ENCODE measurements at regions not wholly inside any gene's neighbourhood (a gene's known extent, or its start where the extent isn't known, plus 50 kb on each side); places are given as distances from the start of the nearest gene placed in this dataset.

DNA sequence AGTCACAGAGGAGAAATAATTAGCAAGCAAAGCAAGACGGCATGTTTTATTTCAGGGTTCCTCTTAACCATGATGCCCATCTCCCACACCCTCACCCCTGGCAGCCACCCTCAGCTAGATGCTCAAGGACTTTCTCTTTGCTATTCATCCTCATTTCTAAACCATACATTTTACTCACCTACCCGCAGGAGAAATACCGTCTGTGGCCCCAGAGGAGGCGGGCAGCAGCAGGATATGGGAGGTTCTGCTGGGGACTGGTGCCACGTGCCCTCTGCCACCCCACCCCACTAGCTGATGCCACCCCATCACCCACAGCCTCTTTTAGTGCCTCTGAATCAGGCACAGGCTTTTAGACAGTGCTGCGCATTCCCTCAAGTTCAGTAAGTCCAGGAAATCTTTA, 168.7 kb upstream of the ITGB1 start:
- Mint-ChIP-seq H3K9me3 (no peaks in the 10 kb centered on the region), H3K4me1 (peaks cover 28 to 36% (median 33%) of the 10 kb centered on the region in 3 donors), H3K4me3 (peak overlapping the region in 3 of 4 donors; percentile 21 to 83 (median 67)), H3K36me3 (peaks cover 3% of the 10 kb centered on the region), H3K27me3 (no peaks in the 10 kb centered on the region), H3K27ac (peak overlapping the region; percentile 64 to 94 (median 82))

DNA sequence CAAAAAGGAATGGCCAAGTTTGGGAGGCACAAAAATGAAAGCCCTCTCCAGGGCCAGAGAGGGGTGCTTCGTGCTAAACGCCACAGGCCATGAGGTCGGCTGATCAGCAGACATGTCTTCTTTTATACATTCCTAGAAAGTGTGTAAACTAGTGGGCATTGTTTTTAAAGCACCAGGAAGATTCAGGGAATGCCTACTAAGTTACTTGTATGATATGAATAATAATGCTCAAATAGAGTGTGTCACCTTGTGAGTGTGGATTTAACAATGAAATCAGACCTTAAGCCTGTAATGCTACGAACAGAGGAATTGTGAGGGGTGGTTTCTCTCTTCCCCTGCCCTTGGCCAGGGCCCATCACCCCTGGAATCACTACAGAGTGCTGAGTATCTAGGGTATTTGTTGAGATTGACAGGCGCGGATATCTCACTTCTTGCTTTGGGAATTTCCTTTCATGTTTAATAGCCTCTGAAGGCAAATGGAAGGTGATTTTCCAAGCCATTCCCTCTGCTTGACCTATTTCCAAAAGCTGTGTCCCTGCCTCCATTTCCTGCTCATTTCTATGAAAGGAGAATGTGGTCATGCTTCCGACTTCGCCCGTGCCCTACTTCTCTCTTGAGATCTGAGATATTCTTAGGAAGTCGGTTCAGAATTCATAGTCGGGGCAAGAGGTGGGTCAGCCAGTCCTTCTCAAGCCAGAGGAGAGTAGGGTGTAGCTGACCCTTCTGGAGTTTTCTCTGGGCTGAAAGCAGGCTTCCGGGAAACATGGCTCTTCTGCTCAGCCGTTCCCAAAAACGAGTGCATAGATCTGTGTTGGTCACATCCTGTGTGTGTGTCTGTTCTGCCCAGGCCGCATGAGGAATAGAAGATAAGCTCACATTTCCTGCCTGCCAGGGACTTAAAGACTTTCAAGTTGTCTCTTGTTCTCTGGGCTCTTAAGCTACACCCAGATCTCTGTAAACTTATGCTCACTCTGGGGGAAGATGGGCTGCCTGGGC, 167.8 kb upstream of the ITGB1 start:
- H3K27ac Mint-ChIP-seq: peak overlapping the region; percentile 60 to 82 (median 64)
- H3K9me3 Mint-ChIP-seq: no peaks in the 10 kb centered on the region
- peak overlapping the region in 2 of 4 donors; percentile 77 to 83 for H3K4me3 Mint-ChIP-seq
- H3K27me3 Mint-ChIP-seq: no peaks in the 10 kb centered on the region
- peaks cover 3% of the 10 kb centered on the region for H3K36me3 Mint-ChIP-seq
- H3K4me1 Mint-ChIP-seq: peaks cover 31 to 39% (median 38%) of the 10 kb centered on the region in 3 donors

DNA sequence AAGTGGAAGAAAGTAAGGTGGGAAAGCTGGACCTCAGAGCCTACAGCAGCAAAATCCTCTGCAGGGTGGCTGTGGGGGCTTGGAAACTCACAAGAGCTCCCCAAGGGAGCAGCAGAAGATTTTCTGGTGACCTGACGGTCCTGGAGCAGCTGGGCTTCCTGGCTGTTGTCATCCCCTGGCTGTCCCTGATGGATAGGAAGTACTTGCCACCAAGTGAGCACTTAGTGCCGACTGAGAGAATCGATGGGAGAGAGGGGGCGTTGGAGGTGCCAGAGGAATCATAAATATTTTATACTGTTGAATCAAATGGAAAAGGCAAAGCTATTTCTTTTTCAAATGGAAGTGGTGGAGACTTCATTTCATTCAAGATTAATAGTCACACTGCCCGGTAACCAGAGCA, 167.1 kb upstream of the ITGB1 start:
- Mint-ChIP-seq H3K27me3 (no peaks in the 10 kb centered on the region), H3K4me1 (peaks cover 32 to 45% (median 43%) of the 10 kb centered on the region in 3 donors), H3K36me3 (peaks cover 3% of the 10 kb centered on the region), H3K27ac (peak overlapping the region in 1 of 3 donors; percentile 59), H3K9me3 (peaks cover 0 to 2% (median 0%) of the 10 kb centered on the region in 3 donors), H3K4me3 (peak overlapping the region in 1 of 4 donors; percentile 77)

DNA sequence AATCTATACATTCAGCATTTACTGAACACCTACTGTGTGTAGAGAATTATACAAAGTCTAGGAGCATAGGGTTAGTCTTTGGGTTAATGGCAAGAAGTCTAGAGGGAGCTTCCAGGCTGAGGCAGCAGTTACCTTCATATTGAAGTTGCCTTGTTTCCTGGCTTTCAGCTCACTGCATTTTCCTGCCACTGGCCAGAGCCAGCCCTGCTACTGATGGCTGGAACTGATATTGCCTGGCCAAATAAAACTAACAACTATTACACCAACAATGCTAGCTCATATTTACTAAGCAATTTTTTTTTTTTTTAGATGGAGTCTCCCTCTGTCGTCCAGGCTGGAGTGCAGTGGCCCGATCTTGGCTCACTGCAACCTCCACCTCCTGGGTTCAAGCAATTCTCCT, 165.7 kb upstream of the ITGB1 start:
- Mint-ChIP-seq H3K27ac (peak overlapping the region in 1 of 3 donors; percentile 2), H3K9me3 (peaks cover 0 to 3% (median 0%) of the 10 kb centered on the region in 3 donors), H3K27me3 (no peaks in the 10 kb centered on the region), H3K36me3 (peaks cover 1% of the 10 kb centered on the region), H3K4me3 (no peak overlapping the region), H3K4me1 (peaks cover 39 to 51% (median 48%) of the 10 kb centered on the region in 3 donors)

DNA sequence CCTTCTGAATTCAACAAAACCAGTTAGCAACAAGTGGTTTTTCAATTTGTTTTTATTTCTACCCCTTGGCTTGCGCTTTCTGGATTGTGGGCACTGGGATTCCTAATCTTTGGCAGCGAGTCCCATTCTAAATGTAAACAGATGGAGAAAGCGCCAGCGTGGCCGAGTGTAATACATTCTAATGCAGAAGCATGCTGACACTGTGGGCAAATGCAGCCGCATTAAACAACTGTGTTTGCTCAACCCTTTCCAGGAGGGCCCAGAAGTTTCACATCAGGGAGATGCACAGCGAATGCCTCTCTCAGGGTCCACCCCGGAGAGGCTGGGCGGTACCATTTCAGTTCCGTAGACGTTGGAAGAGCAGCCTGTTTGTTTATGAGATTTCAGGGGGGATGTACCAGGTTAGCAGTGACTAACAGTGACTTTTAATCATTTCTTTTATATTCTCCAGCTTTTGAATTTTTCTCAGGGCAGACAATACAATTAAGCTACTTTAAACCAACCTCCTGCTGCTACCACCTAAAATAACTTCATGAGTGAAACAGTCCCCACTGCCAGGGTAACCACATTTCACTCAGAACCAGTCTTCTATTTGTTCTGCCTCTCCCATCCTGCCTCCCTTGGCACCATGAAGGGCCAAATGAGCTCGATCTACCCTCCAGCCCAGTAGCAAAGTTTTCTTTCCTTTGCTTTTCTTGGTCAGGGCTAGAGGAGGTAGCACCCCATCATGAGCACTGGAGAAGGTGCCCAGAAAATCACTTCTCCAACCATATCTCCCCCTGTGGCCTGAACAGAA, 164.2 kb upstream of the ITGB1 start:
- Mint-ChIP-seq H3K4me1 (peaks cover 48 to 61% (median 60%) of the 10 kb centered on the region in 3 donors), H3K4me3 (peak overlapping the region in 1 of 4 donors; percentile 15), H3K27ac (peak overlapping the region in 2 of 3 donors; percentile 43 to 72), H3K9me3 (peaks cover 0 to 3% (median 0%) of the 10 kb centered on the region in 3 donors), H3K27me3 (no peaks in the 10 kb centered on the region), H3K36me3 (peaks cover 1% of the 10 kb centered on the region)

DNA sequence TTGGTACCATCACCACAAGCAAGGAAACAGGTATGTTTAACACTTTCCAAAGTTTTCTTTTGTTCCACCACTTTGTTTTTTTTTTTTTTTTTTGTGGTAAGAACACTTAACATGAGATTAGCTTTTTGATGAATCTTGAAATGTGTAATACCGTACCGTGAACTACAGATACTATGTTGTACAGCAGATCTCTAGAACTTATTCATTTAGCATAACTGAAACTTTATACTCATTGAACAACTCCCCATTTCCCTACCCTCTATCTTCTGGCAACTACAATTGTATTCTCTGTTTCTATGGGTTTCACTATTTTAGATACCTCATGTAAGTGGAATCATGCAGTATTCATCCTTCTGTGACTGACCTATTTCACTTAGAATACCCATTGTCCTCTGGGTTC, 162.7 kb upstream of the ITGB1 start:
- Mint-ChIP-seq H3K4me1 (peaks cover 43 to 63% (median 62%) of the 10 kb centered on the region in 3 donors), H3K4me3 (peak overlapping the region in 1 of 4 donors; percentile 34), H3K9me3 (peaks cover 0 to 3% (median 0%) of the 10 kb centered on the region in 3 donors), H3K27me3 (no peaks in the 10 kb centered on the region), H3K36me3 (peaks cover 1% of the 10 kb centered on the region), H3K27ac (no peak overlapping the region)

DNA sequence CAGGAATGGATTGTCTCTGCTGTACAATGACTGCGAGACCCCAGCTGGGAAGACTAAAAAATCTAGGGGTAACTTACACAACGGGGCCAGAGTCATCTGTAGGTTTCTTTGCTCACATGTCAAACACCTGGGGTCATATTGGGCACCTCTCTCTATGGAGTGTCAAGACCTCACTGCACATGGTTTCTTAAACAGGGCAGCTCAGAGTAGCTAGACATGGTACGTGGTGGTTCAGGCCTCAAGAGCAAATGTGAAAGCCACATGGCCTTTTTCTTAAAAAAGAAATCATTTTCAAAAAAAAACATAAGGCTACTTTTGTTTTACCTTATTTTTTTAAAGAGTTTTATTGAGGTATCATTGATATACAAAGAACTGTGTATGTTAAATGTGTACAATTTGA, 162.2 kb upstream of the ITGB1 start:
- Mint-ChIP-seq H3K4me1 (peaks cover 42 to 63% (median 62%) of the 10 kb centered on the region in 3 donors), H3K27me3 (no peaks in the 10 kb centered on the region)

DNA sequence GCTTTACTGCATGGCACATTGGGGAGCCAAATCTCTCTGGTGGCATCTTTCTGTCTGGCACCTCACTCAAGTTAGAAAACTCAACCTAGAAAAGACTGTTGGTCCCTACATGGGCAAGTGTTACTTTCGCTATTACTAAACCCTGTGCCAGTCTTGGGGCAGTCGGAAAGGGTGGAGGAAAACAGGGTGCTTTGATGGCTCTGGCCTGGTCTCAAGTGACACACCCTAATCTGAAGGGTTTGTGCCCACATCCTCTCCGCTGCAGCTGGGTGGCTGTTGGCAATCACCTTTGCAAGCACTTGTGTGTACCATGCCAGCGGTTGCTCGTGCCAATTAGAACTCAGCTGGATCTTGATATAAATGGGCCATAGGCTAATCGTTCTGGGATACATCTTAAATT, 159.8 kb upstream of the ITGB1 start:
- Mint-ChIP-seq H3K4me3 (peak overlapping the region; percentile 34 to 65 (median 50)), H3K27ac (peak overlapping the region; percentile 84 to 92 (median 90)), H3K4me1 (peaks cover 52 to 82% (median 76%) of the 10 kb centered on the region in 3 donors), H3K9me3 (peaks cover 0 to 3% (median 0%) of the 10 kb centered on the region in 3 donors), H3K27me3 (no peaks in the 10 kb centered on the region), H3K36me3 (no peaks in the 10 kb centered on the region)

More for the DNA sequence above, 162.2 kb upstream of the ITGB1 start:
- Mint-ChIP-seq H3K36me3 (peaks cover 1% of the 10 kb centered on the region), H3K9me3 (peaks cover 0 to 3% (median 0%) of the 10 kb centered on the region in 3 donors), H3K4me3 (no peak overlapping the region), H3K27ac (peak overlapping the region in 2 of 3 donors; percentile 1 to 79)

DNA sequence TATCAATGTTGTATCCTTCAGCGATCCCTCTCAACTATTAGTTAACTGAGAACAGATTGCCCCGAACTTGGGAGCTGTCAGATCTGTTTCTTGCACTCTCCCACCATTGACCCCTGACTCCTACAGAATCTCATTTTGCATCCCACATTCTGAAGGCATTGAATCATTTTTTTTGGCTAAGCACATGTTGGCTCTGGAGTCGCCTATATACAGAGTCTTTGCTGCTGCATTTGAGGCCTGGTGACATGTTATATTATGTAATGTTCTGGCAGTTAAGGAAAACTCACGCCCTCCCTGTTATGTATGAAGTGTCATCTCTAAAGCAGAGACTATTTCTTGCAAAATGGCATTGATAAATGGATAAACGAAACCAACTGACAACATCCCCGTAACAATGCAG, 159.2 kb upstream of the ITGB1 start:
- Mint-ChIP-seq H3K4me1 (peaks cover 46 to 80% (median 72%) of the 10 kb centered on the region in 3 donors), H3K27ac (peak overlapping the region; percentile 84 to 92 (median 90)), H3K9me3 (peaks cover 0 to 3% (median 0%) of the 10 kb centered on the region in 3 donors), H3K36me3 (no peaks in the 10 kb centered on the region), H3K27me3 (no peaks in the 10 kb centered on the region), H3K4me3 (peak overlapping the region in 2 of 4 donors; percentile 38 to 61)

DNA sequence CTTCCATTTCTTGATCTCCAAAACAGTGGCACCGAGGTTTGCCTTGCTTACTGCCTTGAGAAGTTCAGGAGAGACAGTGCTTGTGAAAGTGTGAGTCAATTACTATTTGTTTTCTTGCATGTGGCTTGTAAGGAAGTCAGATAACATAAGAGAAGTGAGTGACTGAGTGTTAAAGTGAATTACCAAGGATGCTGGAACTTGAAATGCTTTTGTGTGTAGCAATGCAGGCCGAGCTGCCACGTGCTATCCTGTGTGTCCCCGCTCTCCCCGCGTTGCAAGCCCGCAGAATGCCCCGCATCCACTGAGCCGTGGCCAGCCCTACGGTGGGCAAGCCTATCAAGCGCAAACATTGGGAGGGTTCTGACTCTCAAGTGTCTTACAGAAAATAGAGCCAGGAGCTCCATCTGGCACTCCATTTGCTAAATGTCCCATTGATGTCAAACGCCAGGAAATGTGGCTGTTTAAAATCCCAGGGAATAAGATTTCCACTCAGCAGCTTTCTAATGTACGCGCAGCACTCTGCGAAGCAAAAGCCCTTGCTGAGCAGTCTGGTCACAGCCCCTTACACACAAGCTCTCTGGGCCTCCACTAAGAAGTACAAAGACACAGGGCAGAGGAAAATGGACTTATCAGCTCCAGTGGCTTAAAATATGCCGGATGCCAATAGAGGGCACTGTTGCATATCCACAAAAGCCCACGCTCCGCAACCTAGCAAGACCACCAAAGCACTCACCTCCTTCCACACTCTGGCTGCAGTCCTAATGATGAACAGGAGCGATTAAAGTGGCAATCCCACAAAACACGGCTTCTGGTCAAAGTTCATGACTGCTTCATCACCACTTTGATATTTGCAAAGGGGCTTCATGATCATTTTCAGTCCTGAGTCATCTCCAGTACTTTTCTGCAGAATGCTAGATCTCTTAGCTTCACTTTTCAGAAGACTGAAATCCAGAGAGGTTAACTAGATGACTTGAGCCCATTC, 158.0 kb upstream of the ITGB1 start:
- H3K4me3 Mint-ChIP-seq: peak overlapping the region in 3 of 4 donors; percentile 25 to 75 (median 41)
- peaks cover 0 to 3% (median 0%) of the 10 kb centered on the region in 3 donors for H3K9me3 Mint-ChIP-seq
- H3K27ac Mint-ChIP-seq: peak overlapping the region; percentile 84 to 92 (median 90)
- H3K36me3 Mint-ChIP-seq: no peaks in the 10 kb centered on the region
- peaks cover 50 to 81% (median 79%) of the 10 kb centered on the region in 3 donors for H3K4me1 Mint-ChIP-seq
- no peaks in the 10 kb centered on the region for H3K27me3 Mint-ChIP-seq

DNA sequence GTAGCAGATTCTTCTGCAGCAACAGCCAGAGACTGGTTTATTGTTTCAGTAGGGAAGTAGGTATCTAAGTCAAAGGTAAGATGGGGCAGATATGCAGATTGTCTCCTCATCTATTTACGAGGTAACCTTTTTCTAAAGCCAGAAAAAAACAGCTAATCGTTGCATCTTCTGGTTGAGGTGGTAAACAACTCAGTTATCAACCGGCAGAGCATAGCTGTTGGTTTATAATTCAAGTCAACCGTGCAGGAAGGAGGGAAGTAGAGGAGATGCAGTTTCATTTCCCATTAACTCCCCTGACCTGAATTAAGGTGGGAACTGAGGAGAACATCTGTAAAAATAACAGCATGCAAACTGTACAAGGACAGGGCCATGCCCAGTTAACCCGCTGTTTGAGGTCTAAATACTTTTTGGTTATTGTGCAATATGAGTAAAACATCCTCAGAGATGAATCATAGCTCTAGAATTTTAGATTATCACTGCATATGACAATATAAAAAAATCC, 156.5 kb upstream of the ITGB1 start:
- peaks cover 2% of the 10 kb centered on the region for H3K27me3 Mint-ChIP-seq
- no peaks in the 10 kb centered on the region for H3K36me3 Mint-ChIP-seq
- peak overlapping the region; percentile 90 to 97 (median 94) for H3K27ac Mint-ChIP-seq
- peaks cover 55 to 81% (median 78%) of the 10 kb centered on the region in 3 donors for H3K4me1 Mint-ChIP-seq
- H3K9me3 Mint-ChIP-seq: no peaks in the 10 kb centered on the region
- peak overlapping the region in 3 of 4 donors; percentile 73 to 84 (median 77) for H3K4me3 Mint-ChIP-seq

DNA sequence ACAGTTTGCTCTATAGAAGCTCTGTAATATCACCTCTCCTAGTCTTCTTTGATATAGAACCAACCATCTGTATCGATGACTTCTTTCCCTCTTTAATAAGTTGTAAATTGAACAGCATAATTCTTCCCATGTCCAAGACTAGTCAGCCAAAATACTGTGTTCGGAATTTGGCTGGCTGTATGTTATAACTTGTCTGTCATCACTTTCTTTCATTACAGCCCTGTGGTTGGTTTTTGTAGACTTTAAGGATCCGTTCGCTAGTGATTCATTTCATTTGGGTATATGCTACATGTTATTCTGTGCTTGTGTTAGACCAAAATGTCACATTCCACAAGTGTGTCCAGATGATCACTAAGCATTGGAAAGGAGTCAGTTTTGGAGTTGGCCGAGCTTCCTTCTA, 155.4 kb upstream of the ITGB1 start:
- H3K27me3 Mint-ChIP-seq: peaks cover 2% of the 10 kb centered on the region
- peak overlapping the region in 3 of 4 donors; percentile 14 to 73 (median 29) for H3K4me3 Mint-ChIP-seq
- H3K36me3 Mint-ChIP-seq: no peaks in the 10 kb centered on the region
- peaks cover 64 to 81% (median 79%) of the 10 kb centered on the region in 3 donors for H3K4me1 Mint-ChIP-seq
- H3K9me3 Mint-ChIP-seq: no peaks in the 10 kb centered on the region
- H3K27ac Mint-ChIP-seq: peak overlapping the region; percentile 90 to 97 (median 94)

DNA sequence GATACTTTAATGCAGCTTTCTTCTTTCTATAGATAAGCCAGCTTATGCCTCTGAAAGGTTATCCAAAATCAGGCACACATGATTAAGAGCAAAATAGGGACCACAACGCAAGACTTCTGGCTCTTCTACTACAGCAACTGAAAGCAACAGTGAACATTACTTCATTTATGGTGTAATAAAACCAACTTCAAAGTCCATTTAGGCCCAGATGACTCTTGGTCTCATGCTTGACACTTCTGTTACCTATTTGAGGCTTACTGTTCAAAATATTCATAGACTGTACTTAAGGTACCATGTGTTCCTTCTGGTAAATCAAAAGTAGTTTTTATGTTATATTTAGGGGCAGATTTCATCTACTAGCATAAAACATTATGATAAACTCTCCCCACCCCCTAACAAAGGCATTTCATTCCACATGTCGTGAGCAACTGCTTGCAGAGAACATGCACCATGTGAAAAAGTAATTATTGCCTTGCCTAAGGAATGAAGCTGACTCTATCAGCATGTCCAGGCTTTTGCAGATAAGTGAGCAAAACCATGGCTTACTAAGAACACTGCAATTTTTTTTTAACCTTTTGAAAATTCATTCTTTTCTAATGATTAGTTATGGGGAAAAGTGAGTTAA, 154.9 kb upstream of the ITGB1 start:
- Mint-ChIP-seq H3K9me3 (no peaks in the 10 kb centered on the region), H3K4me3 (peak overlapping the region in 3 of 4 donors; percentile 5 to 73 (median 70)), H3K4me1 (peaks cover 64 to 78% (median 77%) of the 10 kb centered on the region in 3 donors)

More for the DNA sequence above, 154.9 kb upstream of the ITGB1 start:
- Mint-ChIP-seq H3K27me3 (peaks cover 2% of the 10 kb centered on the region), H3K36me3 (no peaks in the 10 kb centered on the region), H3K27ac (peak overlapping the region; percentile 90 to 97 (median 94))
